Tibial nerve (tissue), 4 donors: ENCODE measurements at regions not wholly inside any gene's neighbourhood (a gene's known extent, or its start where the extent isn't known, plus 50 kb on each side); places are given as distances from the start of the nearest gene placed in this dataset.

Experiments used
- EP300 ChIP-seq, 2 donors: sonication (generic); formaldehyde crosslinking; IDR thresholded peaks; one replicate each; pipeline ENCODE4 v1.6.1; 2017; ENCODE audit warnings: antibody characterized with exemption in 2 of 2, mild to moderate bottlenecking in 1 of 2
- POLR2A ChIP-seq, 2 donors: fragments of 450-650 bp; IDR thresholded peaks; one replicate each; pipeline ENCODE4 v1.6.1; 2017; ENCODE audit warnings: antibody characterized with exemption in 2 of 2, mild to moderate bottlenecking in 2 of 2, moderate library complexity in 2 of 2
- TF ChIP-seq, protein P1 (sequence below), 5 experiments: fragments of 200-600 bp in 3 of 5; fragments of 450-650 bp in 2 of 5; sonication (generic) in 3 of 5; IDR thresholded peaks; one replicate each; pipeline ENCODE4 v1.5.1; 2016 to 2019; ENCODE audit warnings: antibody characterized with exemption in 5 of 5, mild to moderate bottlenecking in 3 of 5, moderate library complexity in 2 of 5

DNA sequence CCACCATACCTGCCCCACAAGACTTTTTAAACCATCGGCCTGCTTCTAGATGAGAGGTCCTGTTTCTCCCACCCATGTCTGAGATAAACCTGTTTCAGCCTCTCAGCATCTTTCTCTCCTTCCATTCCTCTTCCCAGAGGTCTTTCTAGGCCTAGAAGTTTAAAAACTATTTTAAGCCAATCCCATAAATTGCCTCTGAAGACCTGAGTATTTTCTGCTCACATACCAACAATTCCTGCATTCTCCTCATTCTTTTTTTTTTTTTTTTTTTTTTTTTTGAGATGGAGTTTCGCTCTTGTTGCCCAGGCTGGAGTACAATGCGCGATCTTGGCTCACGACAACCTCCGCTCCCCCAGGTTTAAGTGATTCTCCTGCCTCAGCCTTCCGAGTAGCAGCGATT is 262.9 kb upstream of the AUTS2 start:
- TF ChIP-seq, protein P1, sequence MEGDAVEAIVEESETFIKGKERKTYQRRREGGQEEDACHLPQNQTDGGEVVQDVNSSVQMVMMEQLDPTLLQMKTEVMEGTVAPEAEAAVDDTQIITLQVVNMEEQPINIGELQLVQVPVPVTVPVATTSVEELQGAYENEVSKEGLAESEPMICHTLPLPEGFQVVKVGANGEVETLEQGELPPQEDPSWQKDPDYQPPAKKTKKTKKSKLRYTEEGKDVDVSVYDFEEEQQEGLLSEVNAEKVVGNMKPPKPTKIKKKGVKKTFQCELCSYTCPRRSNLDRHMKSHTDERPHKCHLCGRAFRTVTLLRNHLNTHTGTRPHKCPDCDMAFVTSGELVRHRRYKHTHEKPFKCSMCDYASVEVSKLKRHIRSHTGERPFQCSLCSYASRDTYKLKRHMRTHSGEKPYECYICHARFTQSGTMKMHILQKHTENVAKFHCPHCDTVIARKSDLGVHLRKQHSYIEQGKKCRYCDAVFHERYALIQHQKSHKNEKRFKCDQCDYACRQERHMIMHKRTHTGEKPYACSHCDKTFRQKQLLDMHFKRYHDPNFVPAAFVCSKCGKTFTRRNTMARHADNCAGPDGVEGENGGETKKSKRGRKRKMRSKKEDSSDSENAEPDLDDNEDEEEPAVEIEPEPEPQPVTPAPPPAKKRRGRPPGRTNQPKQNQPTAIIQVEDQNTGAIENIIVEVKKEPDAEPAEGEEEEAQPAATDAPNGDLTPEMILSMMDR (IDR thresholded peaks at IDR 0.05): no peak
- TF ChIP-seq POLR2A (IDR thresholded peaks at IDR 0.05): no peak
- TF ChIP-seq EP300 (IDR thresholded peaks at IDR 0.05): no peak
